IMR-90 (cell line): ENCODE measurements at regions not wholly inside any gene's neighbourhood (a gene's known extent, or its start where the extent isn't known, plus 50 kb on each side); places are given as distances from the start of the nearest gene placed in this dataset.

Experiments used
- ATAC-seq: fragments of 200-7000 bp; cut with Tn5 transposase; 2 replicates; pipeline ENCODE4 v1.9.1; 2020; ENCODE audit warnings: low read depth, mild to moderate bottlenecking, moderate library complexity
- BruUV-seq: library from RNA; stranded (reverse); fragments of 400-500 nt; replicated peaks from 2 replicates; lab custom pipeline; 2021; lab: Mats Ljungman, UMichigan
- CTCF ChIA-PET: fragments of 300-600 bp; formaldehyde crosslinking; extraction: SDS; loops from one replicate; lab custom pipeline; 2021; ENCODE audit warnings: antibody characterized with exemption; lab: Yijun Ruan, JAX
- POLR2A ChIA-PET: fragments of 300-600 bp; sonication (Branson Sonifier 250); formaldehyde crosslinking; loops from one replicate; lab custom pipeline; 2022; ENCODE audit warnings: antibody characterized with exemption; ENCODE audit not compliant: unreplicated experiment; lab: Charles Lee
- DNase-seq: peaks from one replicate; pipeline ENCODE4 v3.0.0; 2013
- H2AFZ ChIP-seq: replicated peaks from 2 replicates; pipeline ENCODE3; 2013; ENCODE audit warnings: low read length, mild to moderate bottlenecking; ENCODE audit not compliant: poor library complexity
- H2AK5ac ChIP-seq: 2 replicates; pipeline ENCODE4 v1.6.1; 2013; ENCODE audit warnings: low read depth, low read length, inconsistent platforms
- H2AK9ac ChIP-seq: replicated peaks from 2 replicates; pipeline ENCODE3; 2013; ENCODE audit warnings: mild to moderate bottlenecking, low read depth, low read length, moderate library complexity; ENCODE audit not compliant: poor library complexity
- H2BK120ac ChIP-seq: 2 replicates; pipeline ENCODE4 v1.6.1; 2013; ENCODE audit warnings: low read depth, low read length, inconsistent platforms
- H2BK15ac ChIP-seq: 3 replicates; pipeline ENCODE4 v1.6.1; 2013; ENCODE audit warnings: low read depth, low read length, inconsistent platforms
- H2BK20ac ChIP-seq: 2 replicates; pipeline ENCODE4 v1.6.1; 2013; ENCODE audit warnings: low read depth, mild to moderate bottlenecking, inconsistent platforms, low read length, moderate library complexity
- H2BK5ac ChIP-seq: 2 replicates; pipeline ENCODE4 v1.6.1; 2013; ENCODE audit warnings: mild to moderate bottlenecking, low read depth, low read length, inconsistent platforms; ENCODE audit not compliant: poor library complexity, severe bottlenecking
- H3K14ac ChIP-seq: replicated peaks from 2 replicates; pipeline ENCODE4 v1.6.1; 2013; ENCODE audit warnings: low read depth, low read length, inconsistent platforms
- H3K18ac ChIP-seq: 2 replicates; pipeline ENCODE4 v1.6.1; 2013; ENCODE audit warnings: low read depth, low read length, control low read depth
- H3K23ac ChIP-seq: 2 replicates; pipeline ENCODE4 v1.6.1; 2013; ENCODE audit warnings: low read depth, low read length, inconsistent platforms
- H3K27ac ChIP-seq: 2 replicates; pipeline ENCODE4 v1.5.1; 2013; ENCODE audit warnings: mild to moderate bottlenecking, control low read depth, low read length; ENCODE audit not compliant: insufficient read depth
- H3K27me3 ChIP-seq: 2 replicates; pipeline ENCODE4 v1.6.1; 2013; ENCODE audit warnings: low read length; ENCODE audit not compliant: control insufficient read depth, insufficient read depth
- H3K36me3 ChIP-seq: 2 replicates; pipeline ENCODE4 v1.6.1; 2013; ENCODE audit warnings: low read length, mixed read lengths; ENCODE audit not compliant: control insufficient read depth, insufficient read depth
- H3K4ac ChIP-seq: 2 replicates; pipeline ENCODE4 v1.6.1; 2013; ENCODE audit warnings: low read depth, low read length, inconsistent platforms
- H3K4me1 ChIP-seq: 2 replicates; pipeline ENCODE4 v1.6.1; 2013; ENCODE audit warnings: low read length, mixed read lengths; ENCODE audit not compliant: control insufficient read depth, insufficient read depth
- H3K4me2 ChIP-seq: 2 replicates; pipeline ENCODE4 v1.6.1; 2013; ENCODE audit warnings: low read depth, mild to moderate bottlenecking, control low read depth, low read length, moderate library complexity
- H3K4me3 ChIP-seq: 2 replicates; pipeline ENCODE4 v1.5.1; 2013; ENCODE audit warnings: low read depth, mild to moderate bottlenecking, control low read depth, low read length, moderate library complexity; ENCODE audit not compliant: insufficient read depth
- H3K56ac ChIP-seq: 2 replicates; pipeline ENCODE4 v1.6.1; 2013; ENCODE audit warnings: low read length, inconsistent platforms; ENCODE audit not compliant: insufficient read depth; ENCODE audit errors: extremely low read depth
- H3K79me1 ChIP-seq, 2 experiments: 2 replicates each; pipeline ENCODE4 v1.6.1; 2013; ENCODE audit warnings: low read length in 2 of 2, inconsistent platforms in 1 of 2, low read depth in 1 of 2
- H3K9ac ChIP-seq: 2 replicates; pipeline ENCODE4 v1.6.1; 2013; ENCODE audit warnings: low read depth, low read length, control low read depth
- H3K9me1 ChIP-seq: 2 replicates; pipeline ENCODE4 v1.6.1; 2013; ENCODE audit warnings: low read length, inconsistent platforms; ENCODE audit not compliant: insufficient read depth
- H3K9me3 ChIP-seq: 2 replicates; pipeline ENCODE4 v1.6.1; 2013; ENCODE audit warnings: low read length; ENCODE audit not compliant: control insufficient read depth, insufficient read depth
- H4K20me1 ChIP-seq: 2 replicates; pipeline ENCODE4 v1.6.1; 2013; ENCODE audit warnings: low read length, inconsistent platforms; ENCODE audit not compliant: insufficient read depth
- H4K5ac ChIP-seq: 2 replicates; pipeline ENCODE4 v1.6.1; 2013; ENCODE audit warnings: mild to moderate bottlenecking, low read depth, low read length, control low read depth
- H4K8ac ChIP-seq, 2 experiments: 2 replicates each; pipeline ENCODE4 v1.6.1; 2013; ENCODE audit warnings: low read depth in 2 of 2, low read length in 2 of 2, control low read depth in 1 of 2, inconsistent platforms in 1 of 2
- H4K91ac ChIP-seq: 2 replicates; pipeline ENCODE4 v1.6.1; 2013; ENCODE audit warnings: low read depth, low read length, inconsistent platforms; ENCODE audit not compliant: insufficient read depth
- BHLHE40 ChIP-seq: fragments of 150-350 bp; IDR thresholded peaks from 2 replicates; pipeline ENCODE4 v1.6.1; 2016; ENCODE audit warnings: mild to moderate bottlenecking, low read depth, low read length
- CEBPB ChIP-seq: IDR thresholded peaks from 2 replicates; pipeline ENCODE4 v1.6.1; 2012; ENCODE audit warnings: low read depth, low read length, improper control_type of control experiment
- CHD1 ChIP-seq: IDR thresholded peaks from 2 replicates; pipeline ENCODE4 v1.6.1; 2012; ENCODE audit warnings: low read depth, low read length, improper control_type of control experiment
- CTCF ChIP-seq: conservative IDR thresholded peaks from 2 replicates; pipeline ENCODE4 v1.5.1; 2012; ENCODE audit warnings: mild to moderate bottlenecking, low read depth, low read length, improper control_type of control experiment
- ELK1 ChIP-seq: fragments of 150-350 bp; IDR thresholded peaks from 2 replicates; pipeline ENCODE4 v1.6.1; 2016; ENCODE audit warnings: low read depth, mild to moderate bottlenecking, low read length, moderate library complexity, borderline replicate concordance
- FOS ChIP-seq: fragments of 150-350 bp; IDR thresholded peaks from 2 replicates; pipeline ENCODE4 v1.6.1; 2016; ENCODE audit warnings: low read depth, low read length
- MAFK ChIP-seq: IDR thresholded peaks from 2 replicates; pipeline ENCODE4 v1.6.1; 2012; ENCODE audit warnings: low read depth, low read length, improper control_type of control experiment
- MAZ ChIP-seq: IDR thresholded peaks from 2 replicates; pipeline ENCODE4 v1.6.1; 2012; ENCODE audit warnings: low read depth, mild to moderate bottlenecking, low read length, improper control_type of control experiment, moderate library complexity, borderline replicate concordance
- MXI1 ChIP-seq: IDR thresholded peaks from 2 replicates; pipeline ENCODE4 v1.6.1; 2012; ENCODE audit warnings: low read depth, mild to moderate bottlenecking, low read length, moderate library complexity, borderline replicate concordance
- NFE2L2 ChIP-seq: fragments of 150-350 bp; IDR thresholded peaks from 2 replicates; pipeline ENCODE4 v1.6.1; 2016; ENCODE audit warnings: low read depth, mild to moderate bottlenecking, low read length
- POLR2A ChIP-seq: IDR thresholded peaks from 2 replicates; pipeline ENCODE4 v1.6.1; 2012; ENCODE audit warnings: mild to moderate bottlenecking, low read depth, low read length
- RAD21 ChIP-seq: IDR thresholded peaks from 2 replicates; pipeline ENCODE4 v1.6.1; 2012; ENCODE audit warnings: low read length, improper control_type of control experiment
- RCOR1 ChIP-seq: IDR thresholded peaks from 2 replicates; pipeline ENCODE4 v1.6.1; 2012; ENCODE audit warnings: mild to moderate bottlenecking, low read length, improper control_type of control experiment; ENCODE audit not compliant: insufficient replicate concordance
- RFX5 ChIP-seq: IDR thresholded peaks from 2 replicates; pipeline ENCODE4 v1.8.0; 2012; ENCODE audit warnings: low read depth, mild to moderate bottlenecking, low read length, moderate library complexity
- SMC3 ChIP-seq: fragments of 150-350 bp; IDR thresholded peaks from 2 replicates; pipeline ENCODE4 v1.6.1; 2016; ENCODE audit warnings: low read depth, mild to moderate bottlenecking, antibody characterized with exemption, low read length, moderate library complexity
- USF2 ChIP-seq: fragments of 150-350 bp; IDR thresholded peaks from 2 replicates; pipeline ENCODE4 v1.6.1; 2017; ENCODE audit warnings: mild to moderate bottlenecking, antibody characterized with exemption, low read length, low read depth
- WGBS, 2 experiments: methylation state at CpG; one replicate each; pipeline versions ENCODE4 v1.1.5 to v1.1.7; 2013; ENCODE audit warnings: missing lambda C conversion rate in 2 of 2; ENCODE audit not compliant: insufficient read length in 1 of 2; ENCODE audit errors: extremely low coverage in 2 of 2; 5-methylcytosine and 5-hydroxymethylcytosine counted together
- dilution Hi-C: fragments of 300-500 bp; cut with HindIII; formaldehyde crosslinking; loops from one replicate; pipeline ENCODE4 v1.14.3; 2018; ENCODE audit warnings: low sequenced_read_pairs; ENCODE audit not compliant: unreplicated experiment
- in situ Hi-C: fragments of 300-500 bp; cut with MboI; formaldehyde crosslinking; loops from 3 replicates; pipeline ENCODE4 v1.14.3; 2019; ENCODE audit warnings: low sequenced_read_pairs, inconsistent platforms, mixed read lengths
- intact Hi-C: fragments of 100-400 bp; cut with micrococcal nuclease; formaldehyde crosslinking; loops from 2 replicates; pipeline ENCODE4 v1.10.0; 2022

GRCh38 chr13:111526922-111527321, 206.5 kb downstream of the TEX29 start:
- H2AFZ ChIP-seq, result no peak overlapping the region
- no peak overlapping the region for H2BK15ac ChIP-seq
- no peak overlapping the region for H2BK5ac ChIP-seq
- no peak overlapping the region for H3K14ac ChIP-seq
- H3K4me2 ChIP-seq, result no peak overlapping the region
- WGBS, 2 experiments, result no CpG with 5 or more reads among the region's 7 CpGs
- H4K8ac ChIP-seq, result no peak overlapping the region
- H3K9me1 ChIP-seq, result no peaks in the 10 kb centered on the region
- DNase-seq, result no peak
- dilution Hi-C loops (no loop called here), intact Hi-C loops (no loop called here), in situ Hi-C loops (no loop called here)
- H2BK120ac ChIP-seq, result no peak overlapping the region
- H2AK5ac ChIP-seq, result no peak overlapping the region
- no peak overlapping the region for H2BK20ac ChIP-seq
- POLR2A ChIA-PET, result no interaction called here
- ATAC-seq, result no peak
- H3K36me3 ChIP-seq, result no peaks in the 10 kb centered on the region
- H3K27ac ChIP-seq, result no peak overlapping the region
- H3K27me3 ChIP-seq, result no peaks in the 10 kb centered on the region
- no peak overlapping the region for H3K18ac ChIP-seq
- no peak overlapping the region for H4K91ac ChIP-seq
- H3K23ac ChIP-seq, result no peak overlapping the region
- H3K56ac ChIP-seq, result no peak overlapping the region
- H3K9me3 ChIP-seq, result peaks cover 18% of the 10 kb centered on the region
- TF ChIP-seq MAZ (no peak), POLR2A (no peak), BHLHE40 (no peak), ELK1 (no peak), CHD1 (no peak), CEBPB (no peak), RAD21 (no peak), FOS (no peak), RFX5 (no peak), SMC3 (no peak), MAFK (no peak), NFE2L2 (no peak), RCOR1 (no peak), USF2 (no peak), MXI1 (no peak), CTCF (no peak)
- H4K20me1 ChIP-seq, result no peaks in the 10 kb centered on the region
- H4K5ac ChIP-seq, result no peak overlapping the region
- H3K79me1 ChIP-seq, result no peaks in the 10 kb centered on the region
- H2AK9ac ChIP-seq, result no peak overlapping the region
- H3K9ac ChIP-seq, result no peak overlapping the region
- no peak overlapping the region for H3K4ac ChIP-seq
- no TSS peak for BruUV-seq
- no peak overlapping the region for H3K4me3 ChIP-seq
- no peaks in the 10 kb centered on the region for H3K4me1 ChIP-seq
- CTCF ChIA-PET, result no interaction called here
